ENCODE measurements at regions not wholly inside any gene's neighbourhood (a gene's known extent, or its start where the extent isn't known, plus 50 kb on each side); places are given as distances from the start of the nearest gene placed in this dataset.

DNA sequence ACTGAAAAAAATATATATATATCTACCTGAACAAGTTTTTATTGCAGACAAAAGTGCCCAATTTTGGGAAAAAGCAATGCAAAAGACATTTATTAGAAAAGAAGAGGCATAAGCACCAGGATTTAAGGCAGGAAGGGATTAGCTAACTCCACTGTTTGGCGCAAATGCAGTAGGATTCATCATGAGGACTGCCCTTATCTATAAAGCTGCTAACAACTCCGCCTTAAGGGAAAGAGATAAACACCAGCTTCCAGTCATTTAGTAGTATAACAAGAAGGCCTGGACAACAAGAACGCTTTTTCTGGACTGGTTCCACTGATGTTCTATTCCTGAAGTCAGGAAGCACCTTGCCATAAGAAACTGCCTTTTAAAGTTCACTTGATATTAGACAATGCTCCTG, 52.9 kb upstream of the FSHR start:
- no peak overlapping the region for H3K4me3 ChIP-seq (ENCODE audit: low read depth, low read length)
- no peak for DNase-seq (ENCODE audit: low read depth)
- TF ChIP-seq MAX (IDR thresholded peaks at IDR 0.05; ENCODE audit: low read depth, low read length) (no peak), MYC (IDR thresholded peaks at IDR 0.05; ENCODE audit: low read depth, low read length) (no peak), CTCF (IDR thresholded peaks at IDR 0.05; ENCODE audit: low read depth, low read length) (no peak), POLR2A (IDR thresholded peaks at IDR 0.05; ENCODE audit: extremely low read depth, insufficient read length) (no peak)
